NCI-H2107 treated with DMSO at 0.1 percent for 48 hours (cell line): ENCODE measurements at regions not wholly inside any gene's neighbourhood (a gene's known extent, or its start where the extent isn't known, plus 50 kb on each side); places are given as distances from the start of the nearest gene placed in this dataset.
"Not testable (repeated sequence)": the region's sequence is repeated elsewhere in the genome, so short reads cannot be mapped to it uniquely, and the experiment has no call there.

ENCODE experiments used
- DNase-seq: peaks from one replicate; lab custom pipeline; 2025; ENCODE audit not compliant: unreplicated experiment; lab: John Stamatoyannopoulos, UW

DNA sequence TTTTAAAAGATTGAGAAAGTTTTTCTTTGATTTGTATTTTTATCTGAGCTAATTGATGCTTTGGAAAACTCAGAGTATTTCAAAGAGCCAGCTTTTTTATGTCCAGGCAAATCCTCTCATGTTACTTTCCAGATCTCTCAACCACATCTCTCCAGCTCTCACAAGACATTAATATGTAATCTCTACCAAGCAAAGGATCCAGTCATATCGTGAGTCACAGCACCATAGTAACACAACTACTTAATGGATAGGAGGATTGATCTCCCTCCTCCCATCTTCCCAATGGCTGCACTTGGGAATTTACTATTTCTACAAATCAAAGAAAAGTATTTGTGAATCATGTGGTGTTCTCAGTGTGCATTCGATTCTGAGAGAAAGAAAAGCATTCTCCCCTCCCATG is 63.3 kb downstream of the POU4F1 start:
- DNase-seq: no peak

DNA sequence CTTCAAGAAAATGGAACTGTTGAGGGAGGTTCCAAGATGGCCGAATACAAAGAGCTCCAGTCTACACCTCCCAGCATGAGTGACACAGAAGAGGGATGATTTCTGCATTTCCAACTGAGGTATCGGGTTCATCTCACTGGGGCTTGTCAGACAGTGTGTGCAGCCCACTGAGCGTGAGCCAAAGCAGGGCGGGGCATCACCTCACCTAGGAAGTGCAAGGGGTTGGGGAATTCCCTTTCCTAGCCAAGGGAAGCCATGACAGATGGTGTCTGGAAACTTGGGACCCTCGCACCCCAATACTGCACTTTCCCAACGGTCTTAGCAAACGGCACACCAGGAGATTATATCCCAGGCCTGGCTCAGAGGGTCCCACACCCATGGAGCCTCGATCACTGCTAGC is 77.3 kb downstream of the POU4F1 start:
- not testable (repeated sequence) for DNase-seq

DNA sequence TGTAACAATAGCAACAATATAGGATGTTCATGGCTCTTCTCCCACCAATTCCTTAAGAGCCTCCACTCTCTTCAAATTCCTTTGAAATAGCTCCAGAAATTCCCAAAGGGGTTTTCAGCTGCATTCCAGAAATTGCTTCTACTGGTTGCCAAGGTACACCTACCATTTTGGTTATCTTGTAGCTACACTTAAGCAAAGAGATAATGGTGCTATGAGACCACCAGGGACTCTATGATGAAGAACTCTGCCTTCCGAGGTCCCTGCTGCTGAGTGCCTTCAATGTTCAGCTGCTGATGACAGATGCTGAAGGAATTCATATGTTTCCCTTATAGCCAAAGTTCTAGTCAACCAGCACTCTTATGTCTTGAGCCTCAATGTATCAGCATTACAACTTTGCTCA is 78.4 kb downstream of the POU4F1 start:
- no peak for DNase-seq

DNA sequence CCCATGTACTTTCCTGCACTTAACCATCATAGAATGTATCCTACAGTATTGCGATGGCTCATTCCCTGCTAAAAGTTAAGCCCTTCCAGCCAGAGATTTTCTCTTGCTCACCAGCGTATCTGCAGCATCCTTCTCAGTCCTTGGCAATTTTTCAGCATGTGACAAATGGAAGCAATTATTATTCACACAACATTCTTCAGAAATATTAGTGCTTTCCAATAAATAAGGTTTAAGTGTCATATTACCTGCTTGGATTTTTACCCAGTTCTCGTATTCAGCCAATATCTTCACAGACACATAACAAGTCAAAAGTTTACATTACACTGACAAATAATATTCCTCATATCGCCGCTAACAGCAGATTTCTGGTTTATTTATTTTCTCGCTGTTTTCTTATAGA is 82.3 kb downstream of the POU4F1 start:
- DNase-seq: no peak

DNA sequence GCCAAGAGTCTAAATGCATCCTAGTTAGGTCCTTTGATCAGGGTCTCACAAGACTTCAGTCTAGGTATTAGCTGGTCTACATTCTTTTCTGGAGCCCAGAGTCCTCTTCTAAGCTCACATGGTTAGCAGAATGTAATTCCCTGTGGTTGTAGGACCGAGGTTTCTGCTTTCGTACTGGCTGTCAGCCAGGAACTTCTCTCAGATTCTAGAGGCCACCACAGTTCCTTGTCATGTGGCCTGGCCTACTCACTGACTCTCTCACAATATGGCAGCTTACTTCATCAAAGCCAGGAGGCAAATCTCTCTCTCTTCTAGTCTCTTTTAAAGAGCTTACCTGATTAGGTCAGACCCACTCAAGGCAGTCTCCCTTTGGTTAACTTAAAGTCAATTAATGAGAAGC is 82.9 kb downstream of the POU4F1 start:
- DNase-seq: no peak

DNA sequence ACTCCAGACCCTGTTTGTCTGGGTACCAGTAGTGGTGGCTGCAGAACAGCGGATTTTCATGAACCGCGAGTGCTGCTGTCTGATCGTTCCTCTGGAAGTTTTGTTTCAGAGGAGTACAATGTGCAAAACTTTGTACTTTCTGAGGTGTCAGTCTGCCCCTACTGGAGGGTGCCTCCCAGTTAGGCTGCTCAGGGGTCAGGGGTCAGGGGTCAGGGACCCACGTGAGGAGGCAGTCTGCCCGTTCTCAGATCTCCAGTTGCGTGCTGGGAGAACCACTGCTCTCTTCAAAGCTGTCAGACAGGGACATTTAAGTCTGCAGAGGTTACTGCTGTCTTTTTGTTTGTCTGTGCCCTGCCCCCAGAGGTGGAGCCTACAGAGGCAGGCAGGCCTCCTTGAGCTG is 84.9 kb downstream of the POU4F1 start:
- not testable (repeated sequence) for DNase-seq

DNA sequence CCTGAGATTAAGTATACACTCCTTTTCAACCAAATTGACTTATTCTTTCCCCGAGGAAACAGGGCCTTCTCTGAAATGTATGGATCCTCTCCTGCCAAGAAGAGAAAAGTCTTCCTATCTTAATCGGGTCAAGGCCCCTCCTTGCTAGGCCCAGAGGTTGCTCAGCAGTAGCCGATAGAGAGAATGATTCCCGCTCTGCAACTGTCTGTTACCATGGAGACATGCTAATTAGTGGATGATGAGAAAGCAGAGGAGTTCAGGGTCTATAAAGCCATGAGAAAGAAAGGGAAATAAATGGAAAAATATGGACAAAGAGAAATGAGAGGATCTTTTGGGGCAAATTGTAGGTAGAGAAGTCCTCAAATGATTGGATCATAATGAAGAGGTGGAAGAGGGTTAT is 103.5 kb downstream of the POU4F1 start:
- no peak for DNase-seq

DNA sequence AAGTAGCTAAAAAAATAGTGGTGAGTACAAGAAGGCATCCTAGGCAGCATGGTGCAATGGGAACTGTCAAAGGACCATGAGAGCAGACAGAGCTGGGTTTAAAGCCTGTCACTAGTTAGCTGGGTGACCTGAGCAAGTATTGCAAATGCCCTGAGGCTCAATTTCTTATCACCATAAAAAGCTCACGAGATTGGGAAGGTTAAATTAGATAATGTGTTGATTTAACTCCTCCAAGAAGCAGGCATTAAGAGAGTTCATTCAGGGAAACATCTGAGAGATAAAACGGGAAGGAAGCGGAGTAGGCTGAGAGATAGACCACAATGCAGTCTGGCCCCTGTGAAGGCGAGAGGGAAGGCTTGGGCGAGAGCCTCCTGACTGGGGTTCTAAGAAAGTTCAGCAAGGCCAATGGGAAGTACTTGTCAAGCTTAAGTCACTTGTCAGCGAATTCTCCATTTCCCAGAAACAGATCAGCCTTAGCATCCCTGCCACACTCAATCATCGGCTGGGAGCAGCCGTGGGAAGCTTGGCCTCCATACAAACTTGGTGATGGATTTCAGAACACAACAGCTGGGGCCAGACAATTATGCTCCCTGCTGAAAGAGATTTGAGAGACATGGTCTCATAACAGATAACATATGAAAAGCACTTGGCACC is 105.5 kb downstream of the POU4F1 start:
- no peak for DNase-seq

DNA sequence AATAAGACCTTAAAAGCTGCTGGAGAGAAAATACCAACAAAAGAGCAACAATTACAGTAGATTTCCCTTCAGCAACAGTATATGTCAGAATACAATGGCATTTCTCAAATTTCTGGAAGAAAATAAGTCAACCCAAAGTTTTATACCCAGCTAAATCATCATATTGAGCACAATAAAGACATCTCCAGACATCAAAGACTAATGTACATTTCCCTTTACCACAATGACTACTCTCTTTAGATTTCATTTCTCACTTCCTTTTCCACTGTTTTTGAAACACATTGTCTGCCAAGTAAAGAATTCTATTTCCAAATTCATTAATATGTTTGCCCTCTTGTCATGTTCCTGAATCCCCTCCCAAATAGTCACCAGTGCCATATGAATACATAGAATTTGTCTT is 111.4 kb downstream of the POU4F1 start:
- DNase-seq: no peak

DNA sequence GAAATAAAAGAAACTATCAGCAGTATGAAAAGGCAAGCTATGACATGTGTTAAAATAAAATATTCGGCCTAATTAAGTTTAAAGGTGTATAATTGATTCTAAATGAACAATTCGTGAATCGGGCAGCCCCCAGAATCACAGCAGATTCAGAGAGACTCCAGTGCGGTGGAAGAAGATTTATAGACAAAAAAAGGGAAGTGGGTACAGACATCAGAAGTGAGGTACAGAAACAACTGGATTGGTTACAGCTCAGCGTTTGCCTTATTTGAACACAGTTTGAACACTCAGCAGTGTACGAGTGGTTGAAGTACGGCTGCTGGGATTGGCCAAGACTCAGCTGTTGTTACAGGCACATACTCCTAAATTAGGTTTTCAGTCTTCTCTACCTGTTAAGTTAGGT is 113.1 kb downstream of the POU4F1 start:
- DNase-seq: not testable (repeated sequence)

DNA sequence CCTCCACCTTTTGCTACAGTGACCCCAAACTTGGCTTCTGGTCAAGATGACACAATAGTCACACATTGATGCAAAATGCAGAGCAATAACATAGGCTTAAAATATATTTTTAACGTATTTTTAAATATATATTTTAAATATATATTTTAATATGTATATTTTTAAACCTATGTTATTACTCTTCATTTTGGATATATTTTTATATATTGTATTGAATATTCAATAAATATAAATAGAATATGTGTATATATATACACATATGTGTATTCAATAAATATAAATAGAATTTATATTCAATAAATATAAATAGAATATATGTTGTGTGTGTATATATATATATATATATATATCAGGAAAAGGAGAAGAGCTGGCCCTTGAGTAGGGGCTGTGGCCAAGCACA is 115.6 kb downstream of the POU4F1 start:
- DNase-seq: no peak

DNA sequence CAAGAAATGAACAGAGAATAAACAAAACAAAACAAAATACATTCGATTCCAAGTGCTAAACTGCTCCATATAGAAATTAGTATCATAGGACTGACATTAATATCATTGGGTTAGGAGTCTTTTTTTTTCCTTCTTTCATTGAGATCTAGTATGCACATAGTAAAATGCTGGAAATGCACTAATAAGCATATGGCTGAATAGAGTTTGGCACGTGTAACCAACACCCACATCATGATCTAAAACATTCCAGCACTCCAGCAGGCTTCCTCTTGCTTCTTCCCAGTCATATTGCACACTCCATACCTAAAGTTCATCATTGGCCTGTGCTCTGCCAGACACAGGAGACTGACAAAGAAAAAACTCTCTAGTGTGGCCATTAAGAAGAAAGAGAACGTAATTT is 117.5 kb downstream of the POU4F1 start:
- DNase-seq: no peak

DNA sequence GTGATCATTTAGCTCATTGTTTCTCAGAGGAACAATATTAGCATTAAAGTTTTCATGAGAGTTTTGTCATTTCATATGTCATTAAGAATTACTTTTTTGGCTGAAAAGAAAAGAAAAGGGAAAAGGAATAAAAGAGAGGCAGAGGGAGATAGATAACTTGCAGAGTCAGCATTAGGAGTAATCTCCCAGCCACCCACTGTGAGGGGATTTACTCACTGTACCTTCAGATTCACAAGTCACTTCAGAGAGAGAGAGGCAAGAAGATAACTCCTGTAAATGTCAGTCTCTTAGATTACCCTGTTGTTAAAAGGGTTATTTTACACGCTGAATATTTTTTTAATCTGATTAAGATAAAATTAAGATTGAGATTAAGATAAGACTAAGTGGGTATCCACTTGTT is 125.2 kb downstream of the POU4F1 start:
- DNase-seq: no peak

DNA sequence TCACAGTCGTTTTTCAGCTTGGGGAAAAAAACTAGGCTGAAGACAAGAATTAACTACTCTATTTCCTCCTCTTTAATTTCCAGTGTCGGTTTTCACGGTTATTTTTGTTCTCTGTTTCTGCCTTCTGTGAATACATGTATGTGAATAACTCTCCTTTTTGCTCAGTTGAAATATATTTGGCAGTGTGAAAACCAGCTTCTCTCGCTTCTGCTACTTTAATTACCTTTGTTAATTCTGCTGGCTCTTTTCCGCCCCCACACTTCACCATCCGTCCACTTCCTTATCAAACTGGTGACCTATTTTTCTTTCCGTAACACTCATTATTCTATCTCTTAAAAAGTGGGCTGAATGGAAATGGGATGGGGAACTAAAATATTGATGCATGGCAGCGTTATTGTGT is 126.4 kb downstream of the POU4F1 start:
- no peak for DNase-seq

DNA sequence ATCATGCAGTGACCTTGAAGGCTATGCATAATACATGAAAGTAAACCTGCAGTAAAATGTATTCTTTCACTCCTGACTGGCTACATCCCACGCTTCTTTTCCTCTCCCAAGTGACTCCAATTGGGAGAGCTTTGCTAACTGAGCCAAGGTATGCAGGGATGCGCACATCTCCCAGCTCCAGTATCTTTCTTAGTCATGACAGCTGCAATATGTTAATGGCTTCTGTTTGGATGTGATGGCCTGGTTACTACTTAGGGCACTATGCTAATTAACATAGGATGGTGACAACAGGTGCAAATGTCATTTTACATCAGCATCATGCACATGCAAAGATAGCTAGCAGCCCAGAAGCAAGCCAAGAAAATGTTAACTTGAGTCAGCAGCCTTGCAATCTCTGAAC is 134.7 kb downstream of the POU4F1 start:
- DNase-seq: no peak

DNA sequence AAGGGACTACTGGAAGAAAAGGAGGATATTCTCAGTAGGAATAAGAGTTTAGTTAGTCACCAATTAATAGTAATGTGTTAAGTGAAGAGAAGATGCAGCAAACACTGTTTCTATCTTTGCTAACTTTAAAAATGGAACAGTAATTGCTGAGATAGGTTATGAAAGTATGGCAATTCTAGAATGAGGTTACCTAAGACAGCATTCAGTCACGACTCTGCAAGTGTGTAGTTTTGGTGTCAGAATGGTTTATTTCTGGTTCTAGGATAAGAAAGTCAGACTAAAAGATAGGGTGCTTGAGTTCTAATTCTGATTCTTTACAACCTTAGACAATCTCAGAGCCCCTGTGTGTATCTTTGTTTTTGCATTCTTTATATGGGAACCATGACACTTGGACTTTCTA is 138.1 kb downstream of the POU4F1 start:
- no peak for DNase-seq

DNA sequence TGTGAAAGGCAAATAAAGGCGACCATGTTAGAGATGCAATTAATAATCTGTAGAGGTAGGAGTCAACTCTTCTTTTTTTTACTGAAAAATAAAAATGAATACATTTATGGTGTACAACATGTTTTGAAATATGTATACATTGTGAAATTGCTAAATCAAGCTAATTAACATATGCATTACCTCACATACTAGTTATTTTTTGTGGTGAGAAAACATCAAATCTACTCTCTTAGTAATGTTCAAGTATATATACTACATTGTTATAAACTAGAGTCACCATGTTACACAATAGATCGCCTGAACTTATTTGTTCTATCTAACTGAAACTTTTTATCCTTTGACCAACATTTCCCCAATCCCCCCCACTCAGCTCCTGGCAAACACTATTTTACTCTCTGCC is 143.2 kb downstream of the POU4F1 start:
- no peak for DNase-seq

DNA sequence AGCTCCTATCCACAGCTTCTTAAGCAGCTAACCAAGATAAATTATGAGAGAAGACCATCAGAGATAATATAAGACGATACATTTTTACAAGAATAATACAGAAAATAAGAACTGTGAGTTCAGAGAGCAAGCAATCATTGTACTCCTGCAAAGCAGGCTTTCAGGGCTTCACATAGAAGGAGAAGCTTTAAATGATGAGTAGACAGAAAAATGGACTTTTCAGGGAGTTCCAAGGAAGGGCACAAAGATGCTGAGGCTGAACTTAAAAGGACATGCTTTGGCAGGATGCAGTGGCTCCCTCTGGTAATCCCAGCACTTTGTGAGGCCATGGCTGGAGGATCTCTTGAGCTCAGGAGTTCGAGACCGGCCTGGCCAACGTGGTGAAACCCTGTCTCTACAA is 159.5 kb downstream of the POU4F1 start:
- no peak for DNase-seq

DNA sequence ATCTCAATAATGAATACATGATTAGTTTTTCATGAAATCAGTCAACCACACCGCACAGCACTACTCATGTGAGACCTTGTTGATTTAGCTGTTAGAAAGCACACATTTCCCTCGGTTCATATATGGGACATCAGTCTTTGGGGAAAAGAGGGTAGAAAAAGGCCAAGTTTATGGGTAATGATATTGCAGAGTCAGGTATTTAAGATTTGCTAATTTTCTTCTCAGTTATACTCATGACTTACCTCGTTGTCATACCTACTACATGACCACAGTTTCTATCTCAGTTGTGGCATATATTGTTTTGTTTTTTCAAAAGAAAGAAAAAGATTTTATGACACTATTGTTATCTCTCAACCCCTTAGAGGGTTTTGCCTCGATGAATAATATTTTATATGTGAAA is 165.6 kb downstream of the POU4F1 start:
- DNase-seq: no peak

DNA sequence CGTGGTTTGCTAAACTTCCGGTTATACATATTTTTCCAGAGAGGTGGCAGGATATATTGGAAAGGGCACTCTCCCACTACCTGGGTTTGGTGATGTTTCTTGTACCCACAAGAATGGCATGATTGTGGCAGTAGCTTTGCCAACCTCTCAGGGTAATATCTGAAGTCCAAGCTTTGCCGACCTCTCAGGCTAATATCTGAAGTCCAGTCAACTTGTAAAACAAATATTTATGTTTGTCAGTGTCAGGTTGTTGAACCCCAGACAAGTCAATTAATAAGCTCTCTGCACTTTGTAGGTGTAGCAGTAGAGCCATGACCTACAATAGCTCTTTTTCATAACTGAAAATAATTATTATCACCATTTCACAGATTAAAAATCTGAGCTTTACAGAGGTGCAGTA is 167.0 kb downstream of the POU4F1 start:
- DNase-seq: no peak

DNA sequence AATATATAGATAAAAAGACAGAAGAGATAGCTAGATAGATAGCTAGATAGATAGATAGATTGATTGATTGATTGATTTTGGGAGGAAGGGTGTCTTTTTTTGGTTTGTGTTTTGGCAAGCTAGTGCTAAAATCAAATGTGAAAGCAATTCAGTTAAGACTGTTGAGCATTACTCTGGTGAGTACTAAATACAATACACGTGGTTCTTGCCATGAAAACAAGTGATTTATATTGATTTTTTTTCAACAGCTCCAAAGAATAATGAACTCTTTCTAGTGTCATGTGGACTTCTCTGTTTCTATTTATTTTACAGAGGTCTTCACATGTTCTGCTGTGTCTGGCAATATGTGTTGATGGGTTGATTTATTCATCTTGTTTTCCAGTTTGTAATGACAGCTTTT is 172.0 kb downstream of the POU4F1 start:
- DNase-seq: peak; percentile 0

DNA sequence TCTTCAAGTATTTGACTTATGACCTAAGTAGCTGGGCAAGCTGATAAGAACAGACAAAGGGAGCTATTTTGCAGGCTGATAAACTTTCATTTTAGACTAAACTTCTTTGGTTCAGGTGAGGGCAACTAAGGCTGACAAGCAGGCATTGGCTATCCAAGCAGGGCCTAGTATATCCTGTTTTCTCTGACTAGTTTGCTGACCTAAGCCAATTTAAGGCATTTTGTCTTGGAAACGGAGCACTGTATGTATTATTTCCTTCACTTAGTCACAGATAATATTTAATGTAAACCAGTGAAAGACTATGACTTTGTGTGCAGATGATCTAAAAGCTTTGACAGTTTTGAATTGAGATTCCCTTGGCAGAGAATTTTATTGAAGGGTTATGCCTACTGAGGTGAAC is 172.5 kb downstream of the POU4F1 start:
- no peak for DNase-seq

DNA sequence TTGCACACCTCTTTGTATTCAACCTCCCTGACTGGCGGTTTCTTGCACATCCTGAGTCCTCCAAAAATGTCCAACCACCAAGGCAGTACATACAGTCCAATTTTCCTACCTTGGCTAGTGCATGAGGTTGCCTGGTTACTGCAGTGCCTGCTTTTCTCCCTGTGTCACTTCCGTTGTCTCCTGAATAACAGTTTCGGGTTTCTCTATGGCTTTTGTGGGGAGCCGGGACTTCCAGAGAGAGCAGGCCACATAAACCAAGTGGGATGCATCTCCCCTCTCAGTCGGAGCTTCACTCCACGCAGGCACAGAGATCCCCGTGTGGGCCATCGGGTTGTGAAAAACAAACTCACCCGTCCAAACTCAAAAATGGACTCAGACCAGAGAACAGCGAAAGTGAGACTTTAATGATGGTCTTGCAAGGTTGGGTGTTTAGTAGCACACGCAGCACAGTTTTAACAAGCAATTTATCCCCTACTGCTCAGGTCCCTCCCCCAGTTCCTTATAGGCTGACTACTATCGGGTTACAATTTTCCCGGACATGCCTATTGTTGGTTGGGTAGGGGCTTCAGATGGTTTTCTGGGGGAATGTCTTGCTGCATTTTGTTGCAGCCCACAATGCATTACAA is 173.1 kb downstream of the POU4F1 start:
- peak; percentile 33 for DNase-seq
